Fibroblast of lung (primary cell): ENCODE measurements at regions not wholly inside any gene's neighbourhood (a gene's known extent, or its start where the extent isn't known, plus 50 kb on each side); places are given as distances from the start of the nearest gene placed in this dataset.

ENCODE experiments used
- DNase-seq, 2 donors: peaks; one replicate each; pipeline versions ENCODE4 v3.0.0 to v3.0.0-alpha.2; 2010; ENCODE audit warnings: low read depth in 2 of 2
- H2AFZ ChIP-seq: 2 replicates; pipeline ENCODE4 v1.5.1; 2012; ENCODE audit warnings: low read length, control low read depth, inconsistent platforms
- H3K27ac ChIP-seq: 2 replicates; pipeline ENCODE4 v1.5.1; 2011; ENCODE audit warnings: low read length, control low read depth; ENCODE audit not compliant: insufficient read depth
- H3K27me3 ChIP-seq: 2 replicates; pipeline ENCODE4 v1.5.1; 2011; ENCODE audit warnings: mild to moderate bottlenecking, low read length; ENCODE audit not compliant: control insufficient read depth, insufficient read depth
- H3K36me3 ChIP-seq: 2 replicates; pipeline ENCODE4 v1.5.1; 2011; ENCODE audit warnings: low read length; ENCODE audit not compliant: control insufficient read depth, insufficient read depth
- H3K4me1 ChIP-seq: 2 replicates; pipeline ENCODE4 v1.5.1; 2011; ENCODE audit warnings: low read length; ENCODE audit not compliant: control insufficient read depth, insufficient read depth; ENCODE audit errors: extremely low read depth
- H3K4me2 ChIP-seq: 2 replicates; pipeline ENCODE4 v1.5.1; 2011; ENCODE audit warnings: low read length, control low read depth; ENCODE audit not compliant: insufficient read depth; ENCODE audit errors: extremely low read depth
- H3K4me3 ChIP-seq, 4 experiments: fragments of 200-600 bp in 1 of 4; sonication (generic) in 1 of 4; replicated peaks in 1 of 4; 2 replicates each; pipeline ENCODE4 v1.5.1; 2011 to 2016; ENCODE audit warnings: low read length in 4 of 4, low read depth in 3 of 4, mild to moderate bottlenecking in 3 of 4, control low read depth in 2 of 4, inconsistent platforms in 1 of 4, mixed read lengths in 1 of 4; ENCODE audit not compliant: insufficient read depth in 1 of 4; ENCODE audit errors: control extremely low read depth in 1 of 4
- H3K79me2 ChIP-seq: 2 replicates; pipeline ENCODE4 v1.5.1; 2012; ENCODE audit warnings: mild to moderate bottlenecking, low read length, inconsistent platforms; ENCODE audit not compliant: control insufficient read depth, insufficient read depth
- H3K9ac ChIP-seq: 2 replicates; pipeline ENCODE4 v1.5.1; 2011; ENCODE audit warnings: mild to moderate bottlenecking, low read length, control low read depth; ENCODE audit not compliant: insufficient read depth
- H3K9me3 ChIP-seq: 2 replicates; pipeline ENCODE4 v1.5.1; 2012; ENCODE audit warnings: low read depth, low read length; ENCODE audit not compliant: control insufficient read depth, insufficient read depth
- H4K20me1 ChIP-seq: 2 replicates; pipeline ENCODE4 v1.5.1; 2011; ENCODE audit warnings: low read length; ENCODE audit not compliant: control insufficient read depth, insufficient read depth; ENCODE audit errors: extremely low read depth
- EZH2 ChIP-seq: IDR thresholded peaks from 2 replicates; pipeline ENCODE4 v1.5.1; 2012; ENCODE audit warnings: low read length, control low read depth, mild to moderate bottlenecking; ENCODE audit errors: missing control alignments
- TF ChIP-seq, protein P1 (sequence below), 2 donors: IDR thresholded peaks in 1 of 2; conservative IDR thresholded peaks in 1 of 2; 1 replicate in 1 of 2; 2 replicates in 1 of 2; pipeline ENCODE4 v1.5.1; 2011 to 2012; ENCODE audit warnings: low read length in 2 of 2, control low read depth in 1 of 2, inconsistent platforms in 1 of 2, low read depth in 1 of 2, mild to moderate bottlenecking in 1 of 2

- no peak for DNase-seq
- Histone ChIP-seq H3K36me3 (no peaks in the 10 kb centered on the region), H3K9ac (no peak overlapping the region), H3K4me1 (no peaks in the 10 kb centered on the region), H3K4me3 (no peak overlapping the region), H3K4me2 (no peak overlapping the region), H3K27ac (no peak overlapping the region), H2AFZ (no peak overlapping the region), H3K27me3 (no peaks in the 10 kb centered on the region), H3K79me2 (no peaks in the 10 kb centered on the region), H3K9me3 (no peaks in the 10 kb centered on the region), H4K20me1 (no peaks in the 10 kb centered on the region)
- TF ChIP-seq, protein P1, sequence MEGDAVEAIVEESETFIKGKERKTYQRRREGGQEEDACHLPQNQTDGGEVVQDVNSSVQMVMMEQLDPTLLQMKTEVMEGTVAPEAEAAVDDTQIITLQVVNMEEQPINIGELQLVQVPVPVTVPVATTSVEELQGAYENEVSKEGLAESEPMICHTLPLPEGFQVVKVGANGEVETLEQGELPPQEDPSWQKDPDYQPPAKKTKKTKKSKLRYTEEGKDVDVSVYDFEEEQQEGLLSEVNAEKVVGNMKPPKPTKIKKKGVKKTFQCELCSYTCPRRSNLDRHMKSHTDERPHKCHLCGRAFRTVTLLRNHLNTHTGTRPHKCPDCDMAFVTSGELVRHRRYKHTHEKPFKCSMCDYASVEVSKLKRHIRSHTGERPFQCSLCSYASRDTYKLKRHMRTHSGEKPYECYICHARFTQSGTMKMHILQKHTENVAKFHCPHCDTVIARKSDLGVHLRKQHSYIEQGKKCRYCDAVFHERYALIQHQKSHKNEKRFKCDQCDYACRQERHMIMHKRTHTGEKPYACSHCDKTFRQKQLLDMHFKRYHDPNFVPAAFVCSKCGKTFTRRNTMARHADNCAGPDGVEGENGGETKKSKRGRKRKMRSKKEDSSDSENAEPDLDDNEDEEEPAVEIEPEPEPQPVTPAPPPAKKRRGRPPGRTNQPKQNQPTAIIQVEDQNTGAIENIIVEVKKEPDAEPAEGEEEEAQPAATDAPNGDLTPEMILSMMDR (conservative IDR thresholded peaks at IDR 0.05 in 1 of 2, IDR thresholded peaks at IDR 0.05 in 1 of 2; ENCODE audit: low read depth in 1 of 2, low read length in 2 of 2) = no peak
- no peak for TF ChIP-seq EZH2
These were observed 204.5 kb downstream of the LSM5 start for GRCh38 chr7:32285698-32286097.

DNA sequence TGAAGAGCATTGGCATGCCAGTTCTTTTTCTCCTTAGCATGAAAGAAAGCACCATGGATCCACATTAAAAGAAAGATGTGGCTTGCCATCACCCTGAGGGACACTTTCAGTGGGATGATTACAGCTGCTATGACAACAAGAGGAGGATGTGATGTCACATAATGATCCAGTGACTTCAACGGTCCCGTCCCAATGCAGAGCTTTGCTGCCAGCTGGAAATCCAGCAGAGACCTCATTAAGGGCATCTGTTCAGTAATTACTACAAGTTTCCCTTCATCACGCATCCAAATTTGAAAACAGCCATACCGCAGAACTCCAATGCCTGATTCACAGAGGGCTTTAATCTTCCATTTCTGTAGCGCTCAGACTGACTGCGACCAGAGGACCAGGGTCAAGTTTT lies 206.6 kb downstream of the LSM5 start:
- no peak for DNase-seq
- no peaks in the 10 kb centered on the region for H3K79me2 ChIP-seq
- TF ChIP-seq, protein P1 (conservative IDR thresholded peaks at IDR 0.05 in 1 of 2, IDR thresholded peaks at IDR 0.05 in 1 of 2; ENCODE audit: low read depth in 1 of 2, low read length in 2 of 2) = no peak
- TF ChIP-seq EZH2 = no peak

GRCh38 chr7:32279500-32279899 lies 209.3 kb upstream of the PDE1C start:
- TF ChIP-seq, protein P1 (conservative IDR thresholded peaks at IDR 0.05 in 1 of 2, IDR thresholded peaks at IDR 0.05 in 1 of 2; ENCODE audit: low read depth in 1 of 2, low read length in 2 of 2) = no peak
- TF ChIP-seq EZH2 = no peak
- H3K79me2 ChIP-seq = no peaks in the 10 kb centered on the region
- no peaks in the 10 kb centered on the region for H4K20me1 ChIP-seq

More for the DNA sequence above, 206.6 kb downstream of the LSM5 start:
- Histone ChIP-seq H3K27ac (no peak overlapping the region), H3K36me3 (no peaks in the 10 kb centered on the region), H3K9ac (no peak overlapping the region), H4K20me1 (no peaks in the 10 kb centered on the region), H2AFZ (no peak overlapping the region), H3K4me1 (no peaks in the 10 kb centered on the region), H3K4me3 (no peak overlapping the region), H3K27me3 (no peaks in the 10 kb centered on the region), H3K9me3 (no peaks in the 10 kb centered on the region), H3K4me2 (no peak overlapping the region)

More at GRCh38 chr7:32279500-32279899, 209.3 kb upstream of the PDE1C start:
- Histone ChIP-seq H2AFZ (no peak overlapping the region), H3K36me3 (no peaks in the 10 kb centered on the region), H3K27me3 (no peaks in the 10 kb centered on the region), H3K27ac (no peak overlapping the region), H3K4me3 (no peak overlapping the region), H3K4me1 (no peaks in the 10 kb centered on the region), H3K9me3 (no peaks in the 10 kb centered on the region), H3K9ac (no peak overlapping the region), H3K4me2 (no peak overlapping the region)
- no peak for DNase-seq
